Glutamatergic neuron (in vitro differentiated cells): ENCODE measurements at regions not wholly inside any gene's neighbourhood (a gene's known extent, or its start where the extent isn't known, plus 50 kb on each side); places are given as distances from the start of the nearest gene placed in this dataset.

Experiments
- DNase-seq: peaks from one replicate; pipeline ENCODE4 v3.0.0; 2022
- H3K27ac Mint-ChIP-seq: one replicate; pipeline ENCODE4 v1.8.0; 2020; ENCODE audit warnings: mild to moderate bottlenecking, mixed read lengths, inconsistent platforms; ENCODE audit not compliant: unreplicated experiment
- H3K27me3 Mint-ChIP-seq: one replicate; pipeline ENCODE4 v1.8.0; 2020; ENCODE audit warnings: mild to moderate bottlenecking, moderate library complexity, mixed read lengths, inconsistent platforms; ENCODE audit not compliant: unreplicated experiment
- H3K36me3 Mint-ChIP-seq: one replicate; pipeline ENCODE4 v1.8.0; 2020; ENCODE audit warnings: mild to moderate bottlenecking, mixed read lengths, inconsistent platforms; ENCODE audit not compliant: unreplicated experiment
- H3K4me1 Mint-ChIP-seq: one replicate; pipeline ENCODE4 v1.8.0; 2020; ENCODE audit warnings: mild to moderate bottlenecking, low read depth, mixed read lengths, inconsistent platforms; ENCODE audit not compliant: unreplicated experiment
- H3K4me3 Mint-ChIP-seq: one replicate; pipeline ENCODE4 v1.8.0; 2020; ENCODE audit warnings: mild to moderate bottlenecking, mixed read lengths, inconsistent platforms; ENCODE audit not compliant: unreplicated experiment
- H3K9me3 Mint-ChIP-seq: one replicate; pipeline ENCODE4 v1.8.0; 2020; ENCODE audit warnings: mild to moderate bottlenecking, moderate library complexity, mixed read lengths, inconsistent platforms; ENCODE audit not compliant: unreplicated experiment
- TF ChIP-seq, protein P1 (sequence below): fragments of 200-600 bp; sonication (generic); IDR thresholded peaks from one replicate; pipeline ENCODE4 v1.5.0; 2021; ENCODE audit not compliant: partially characterized antibody, unreplicated experiment

DNA sequence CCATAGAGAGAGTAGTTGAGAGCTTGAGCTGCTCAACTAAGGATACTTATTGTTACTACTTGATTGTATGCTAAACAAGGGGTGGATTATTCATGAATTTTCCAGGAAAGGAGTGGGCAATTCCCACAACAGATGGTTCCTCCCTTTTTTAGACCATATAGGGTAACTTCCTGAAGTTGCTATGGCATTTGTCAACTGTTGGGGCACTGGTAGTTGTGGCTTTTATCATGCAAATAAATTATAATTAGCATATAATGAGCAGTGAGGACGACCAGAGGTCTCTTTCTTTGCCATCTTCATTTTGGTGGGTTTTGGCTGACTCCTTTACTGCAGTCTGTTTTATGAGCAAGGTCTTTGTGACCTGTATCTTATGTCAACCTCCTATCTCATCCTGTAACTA is 1403.5 kb upstream of the PABPC4L start:
- Mint-ChIP-seq H3K36me3 (no peaks in the 10 kb centered on the region), H3K4me3 (no peak overlapping the region), H3K27me3 (no peaks in the 10 kb centered on the region), H3K4me1 (no peaks in the 10 kb centered on the region), H3K27ac (no peak overlapping the region), H3K9me3 (no peaks in the 10 kb centered on the region)
- no peak for DNase-seq
- TF ChIP-seq, protein P1, sequence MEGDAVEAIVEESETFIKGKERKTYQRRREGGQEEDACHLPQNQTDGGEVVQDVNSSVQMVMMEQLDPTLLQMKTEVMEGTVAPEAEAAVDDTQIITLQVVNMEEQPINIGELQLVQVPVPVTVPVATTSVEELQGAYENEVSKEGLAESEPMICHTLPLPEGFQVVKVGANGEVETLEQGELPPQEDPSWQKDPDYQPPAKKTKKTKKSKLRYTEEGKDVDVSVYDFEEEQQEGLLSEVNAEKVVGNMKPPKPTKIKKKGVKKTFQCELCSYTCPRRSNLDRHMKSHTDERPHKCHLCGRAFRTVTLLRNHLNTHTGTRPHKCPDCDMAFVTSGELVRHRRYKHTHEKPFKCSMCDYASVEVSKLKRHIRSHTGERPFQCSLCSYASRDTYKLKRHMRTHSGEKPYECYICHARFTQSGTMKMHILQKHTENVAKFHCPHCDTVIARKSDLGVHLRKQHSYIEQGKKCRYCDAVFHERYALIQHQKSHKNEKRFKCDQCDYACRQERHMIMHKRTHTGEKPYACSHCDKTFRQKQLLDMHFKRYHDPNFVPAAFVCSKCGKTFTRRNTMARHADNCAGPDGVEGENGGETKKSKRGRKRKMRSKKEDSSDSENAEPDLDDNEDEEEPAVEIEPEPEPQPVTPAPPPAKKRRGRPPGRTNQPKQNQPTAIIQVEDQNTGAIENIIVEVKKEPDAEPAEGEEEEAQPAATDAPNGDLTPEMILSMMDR, result no peak

DNA sequence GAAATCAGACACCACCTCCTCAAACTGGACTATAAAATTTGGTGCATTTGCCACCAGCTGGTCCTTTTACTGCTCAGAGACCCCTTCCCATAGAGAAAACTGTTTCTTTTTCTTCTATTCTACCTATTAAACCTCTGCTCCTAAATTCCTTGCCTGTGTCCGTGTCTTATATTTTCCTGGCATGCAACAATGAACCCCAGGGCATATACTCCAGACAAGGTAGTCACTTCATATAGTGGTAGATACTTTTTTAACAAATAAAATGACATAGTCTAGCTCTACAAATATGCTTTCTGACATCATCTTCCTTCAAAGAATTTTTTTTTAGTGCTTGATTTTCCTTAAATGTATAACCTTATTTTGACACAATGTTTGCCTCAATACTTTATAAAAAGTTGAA is 1402.9 kb upstream of the PABPC4L start:
- no peak overlapping the region for H3K4me3 Mint-ChIP-seq
- H3K36me3 Mint-ChIP-seq, result no peaks in the 10 kb centered on the region
- no peak overlapping the region for H3K27ac Mint-ChIP-seq
- no peaks in the 10 kb centered on the region for H3K27me3 Mint-ChIP-seq
- DNase-seq, result no peak
- TF ChIP-seq, protein P1, result no peak
- no peaks in the 10 kb centered on the region for H3K9me3 Mint-ChIP-seq
- H3K4me1 Mint-ChIP-seq, result no peaks in the 10 kb centered on the region

DNA sequence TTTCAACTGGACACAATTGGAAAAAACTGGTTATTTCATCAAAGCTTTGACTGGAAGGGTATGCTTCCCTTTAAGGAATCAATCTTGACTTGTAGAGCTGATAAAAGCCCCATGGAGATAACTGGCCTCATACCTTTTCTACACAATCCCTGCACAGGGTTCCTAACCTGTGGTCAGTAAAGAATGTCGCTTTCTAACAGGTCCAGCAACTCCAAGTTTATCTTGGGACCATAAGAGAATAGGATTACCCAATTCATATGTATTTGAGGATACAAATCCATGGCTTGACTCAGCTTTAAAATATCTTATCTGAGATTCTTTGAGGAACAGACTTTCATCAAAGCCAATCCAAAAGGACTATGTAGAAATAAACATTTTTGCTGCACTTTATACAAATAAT is 1399.8 kb upstream of the PABPC4L start:
- H3K27me3 Mint-ChIP-seq, result no peaks in the 10 kb centered on the region
- H3K36me3 Mint-ChIP-seq, result peaks cover 3% of the 10 kb centered on the region
- H3K4me3 Mint-ChIP-seq, result no peak overlapping the region
- H3K27ac Mint-ChIP-seq, result no peak overlapping the region
- no peaks in the 10 kb centered on the region for H3K4me1 Mint-ChIP-seq
- DNase-seq, result no peak
- TF ChIP-seq, protein P1, result no peak
- no peaks in the 10 kb centered on the region for H3K9me3 Mint-ChIP-seq

DNA sequence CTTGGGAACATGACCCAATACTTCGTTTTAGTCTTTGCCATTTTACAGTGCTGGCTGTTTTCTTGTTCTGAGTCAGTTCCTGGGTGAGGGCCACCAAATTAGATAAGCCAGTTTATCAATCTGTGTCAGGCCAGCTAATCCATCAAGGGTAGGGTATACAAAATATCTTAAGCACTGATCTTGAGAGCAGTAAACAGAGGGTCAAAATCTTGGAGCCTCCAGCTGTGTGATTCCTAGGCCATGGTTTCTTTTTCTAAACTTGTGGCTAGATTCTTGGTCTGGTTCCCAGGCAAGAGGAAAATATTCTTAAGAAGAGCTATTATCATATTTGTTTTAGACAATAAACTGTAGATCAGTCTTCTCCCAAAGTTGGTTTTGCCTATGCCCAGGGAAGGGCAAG is 1396.6 kb upstream of the PABPC4L start:
- Mint-ChIP-seq H3K4me1 (no peaks in the 10 kb centered on the region), H3K4me3 (no peak overlapping the region), H3K27ac (no peak overlapping the region), H3K36me3 (peaks cover 9% of the 10 kb centered on the region), H3K27me3 (no peaks in the 10 kb centered on the region), H3K9me3 (no peaks in the 10 kb centered on the region)
- TF ChIP-seq, protein P1, result no peak
- DNase-seq, result no peak

DNA sequence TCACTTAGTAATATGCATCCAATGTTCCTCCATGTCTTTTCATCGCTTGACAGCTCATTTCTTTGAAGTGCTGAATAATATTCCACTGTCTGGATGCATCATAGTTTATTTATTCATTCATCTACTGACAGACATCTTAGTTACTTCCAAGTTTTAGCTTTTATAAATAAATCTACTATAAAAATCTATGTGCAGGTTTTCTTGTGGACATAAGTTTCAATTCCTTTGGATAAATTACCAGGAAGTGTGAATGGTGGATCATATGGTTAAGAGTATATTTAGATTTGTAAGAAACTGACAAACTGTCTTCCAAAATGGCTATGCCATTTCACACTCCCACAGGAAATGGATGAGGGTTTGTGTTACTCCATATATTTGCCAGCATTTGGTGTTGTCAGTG is 1392.9 kb upstream of the PABPC4L start:
- Mint-ChIP-seq H3K27me3 (no peaks in the 10 kb centered on the region), H3K27ac (no peak overlapping the region), H3K9me3 (no peaks in the 10 kb centered on the region), H3K4me1 (no peaks in the 10 kb centered on the region), H3K36me3 (peaks cover 9% of the 10 kb centered on the region), H3K4me3 (no peak overlapping the region)
- TF ChIP-seq, protein P1, result no peak
- DNase-seq, result no peak
